SK-N-SH (cell line): ENCODE measurements at regions not wholly inside any gene's neighbourhood (a gene's known extent, or its start where the extent isn't known, plus 50 kb on each side); places are given as distances from the start of the nearest gene placed in this dataset.

Experiments used
- CTCF ChIA-PET: fragments of 300-600, 350-600 bp; formaldehyde crosslinking; extraction: SDS; loops from one replicate; lab custom pipeline; 2021; lab: Yijun Ruan, JAX
- POLR2A ChIA-PET: fragments of 350-600 bp; sonication (Branson Sonifier 250); formaldehyde crosslinking; extraction: SDS; loops from one replicate; lab custom pipeline; 2020; ENCODE audit warnings: antibody characterized with exemption, inconsistent platforms; lab: Yijun Ruan, JAX
- DNase-seq: peaks from one replicate; pipeline ENCODE4 v3.0.0; 2012
- H2AFZ ChIP-seq: fragments of 200-600 bp; sonication (generic); 2 replicates; pipeline ENCODE4 v1.8.1; 2016; ENCODE audit warnings: antibody characterized with exemption, mild to moderate bottlenecking, low read depth
- H3F3A ChIP-seq: fragments of 200-600 bp; sonication (generic); replicated peaks from 2 replicates; pipeline ENCODE3; 2016; ENCODE audit warnings: antibody characterized with exemption, mild to moderate bottlenecking; ENCODE audit not compliant: insufficient read depth
- H3K27ac ChIP-seq, 2 experiments: fragments of 200-500 bp in 1 of 2; fragments of 200-600 bp in 1 of 2; sonication (Bioruptor generic) in 1 of 2; sonication (generic), shearing (Covaris generic) in 1 of 2; 2 replicates each; pipeline versions ENCODE4 v1.5.1 to v1.6.1; 2014 to 2016; ENCODE audit warnings: low read depth in 2 of 2, inconsistent platforms in 1 of 2, low read length in 1 of 2, mild to moderate bottlenecking in 1 of 2, mixed read lengths in 1 of 2
- H3K27me3 ChIP-seq: fragments of 200-600 bp; sonication (generic), shearing (Covaris generic); 2 replicates; pipeline ENCODE4 v1.6.1; 2016; ENCODE audit warnings: mixed run types; ENCODE audit not compliant: insufficient read depth
- H3K36me3 ChIP-seq, 2 experiments: fragments of 200-500 bp in 1 of 2; fragments of 200-600 bp in 1 of 2; sonication (Bioruptor generic) in 1 of 2; sonication (generic) in 1 of 2; replicated peaks in 1 of 2; 2 replicates each; pipeline versions ENCODE3 to v1.5.1; 2014 to 2016; ENCODE audit warnings: low read length in 1 of 2, mild to moderate bottlenecking in 1 of 2; ENCODE audit not compliant: insufficient read depth in 2 of 2, control insufficient read depth in 1 of 2
- H3K4me1 ChIP-seq, 2 experiments: fragments of 200-500 bp in 1 of 2; fragments of 200-600 bp in 1 of 2; sonication (Bioruptor generic) in 1 of 2; sonication (generic), shearing (Covaris generic) in 1 of 2; 2 replicates each; pipeline versions ENCODE4 v1.5.1 to v1.6.1; 2014 to 2016; ENCODE audit warnings: low read depth in 1 of 2, low read length in 1 of 2, mixed run types in 1 of 2; ENCODE audit not compliant: insufficient read depth in 2 of 2, control insufficient read depth in 1 of 2
- H3K4me2 ChIP-seq: fragments of 200-600 bp; sonication (generic), shearing (Covaris generic); 2 replicates; pipeline ENCODE4 v1.6.1; 2017; ENCODE audit warnings: mixed run types
- H3K4me3 ChIP-seq, 2 experiments: fragments of 200-500 bp in 1 of 2; fragments of 200-600 bp in 1 of 2; sonication (Bioruptor generic) in 1 of 2; sonication (generic), shearing (Covaris generic) in 1 of 2; 2 replicates each; pipeline versions ENCODE4 v1.5.1 to v1.8.1; 2014 to 2016; ENCODE audit warnings: low read depth in 2 of 2, inconsistent platforms in 1 of 2, low read length in 1 of 2, mild to moderate bottlenecking in 1 of 2, mixed read lengths in 1 of 2, moderate library complexity in 1 of 2
- H3K79me2 ChIP-seq: fragments of 200-600 bp; sonication (generic); 2 replicates; pipeline ENCODE4 v1.8.1; 2017; ENCODE audit warnings: mild to moderate bottlenecking; ENCODE audit not compliant: insufficient read depth
- H3K9ac ChIP-seq: fragments of 200-600 bp; sonication (generic); 2 replicates; pipeline ENCODE4 v1.6.1; 2017; ENCODE audit warnings: mixed run types
- H3K9me2 ChIP-seq: fragments of 200-600 bp; sonication (generic); 2 replicates; pipeline ENCODE4 v1.6.1; 2017; ENCODE audit warnings: mixed run types
- H3K9me3 ChIP-seq: fragments of 200-600 bp; sonication (generic); 2 replicates; pipeline ENCODE4 v1.6.1; 2017; ENCODE audit warnings: mixed run types, mild to moderate bottlenecking, moderate library complexity
- H4K20me1 ChIP-seq: fragments of 200-600 bp; sonication (generic); 2 replicates; pipeline ENCODE4 v1.6.1; 2017; ENCODE audit warnings: mild to moderate bottlenecking, mixed run types; ENCODE audit not compliant: insufficient read depth
- EP300 ChIP-seq, 2 experiments: IDR thresholded peaks; 2 replicates each; pipeline versions ENCODE4 v1.4.0 to v1.6.1; 2012; ENCODE audit warnings: borderline replicate concordance in 1 of 2, low read depth in 1 of 2, low read length in 1 of 2
- FOSL2 ChIP-seq: IDR thresholded peaks from 2 replicates; pipeline ENCODE4 v1.4.0; 2012; ENCODE audit warnings: low read depth, mild to moderate bottlenecking, moderate library complexity, borderline replicate concordance
- FOXM1 ChIP-seq: IDR thresholded peaks from 2 replicates; pipeline ENCODE4 v1.4.0; 2012; ENCODE audit warnings: low read depth, mild to moderate bottlenecking
- GABPA ChIP-seq: IDR thresholded peaks from 2 replicates; pipeline ENCODE4 v1.4.0; 2012; ENCODE audit warnings: low read depth, mild to moderate bottlenecking
- IRF3 ChIP-seq: fragments of 150-350 bp; IDR thresholded peaks from 2 replicates; pipeline ENCODE4 v1.6.1; 2016; ENCODE audit warnings: mild to moderate bottlenecking, low read depth, low read length
- NFIC ChIP-seq: IDR thresholded peaks from 2 replicates; pipeline ENCODE4 v1.4.0; 2012; ENCODE audit warnings: borderline replicate concordance
- POLR2AphosphoS5 ChIP-seq: IDR thresholded peaks from 2 replicates; pipeline ENCODE4 v1.6.1; 2012; ENCODE audit warnings: low read depth, low read length
- RAD21 ChIP-seq: IDR thresholded peaks from 2 replicates; pipeline ENCODE4 v1.6.1; 2012; ENCODE audit warnings: mild to moderate bottlenecking, low read length
- RXRA ChIP-seq: IDR thresholded peaks from 2 replicates; pipeline ENCODE4 v1.4.0; 2012; ENCODE audit warnings: low read depth, mild to moderate bottlenecking, borderline replicate concordance
- SIN3A ChIP-seq: IDR thresholded peaks from 2 replicates; pipeline ENCODE4 v1.6.1; 2012; ENCODE audit warnings: low read depth, mild to moderate bottlenecking, low read length, moderate library complexity, borderline replicate concordance
- SMC3 ChIP-seq: IDR thresholded peaks from 2 replicates; pipeline ENCODE4 v1.6.1; 2012; ENCODE audit warnings: low read depth, low read length, improper control_type of control experiment
- TAF1 ChIP-seq: IDR thresholded peaks from 2 replicates; pipeline ENCODE4 v1.6.1; 2012; ENCODE audit warnings: low read depth, mild to moderate bottlenecking, low read length, moderate library complexity, borderline replicate concordance
- TEAD4 ChIP-seq: IDR thresholded peaks from 2 replicates; pipeline ENCODE4 v1.4.0; 2012; ENCODE audit warnings: mild to moderate bottlenecking, borderline replicate concordance; ENCODE audit not compliant: insufficient read depth
- YY1 ChIP-seq: IDR thresholded peaks from 2 replicates; pipeline ENCODE4 v1.4.0; 2012; ENCODE audit warnings: low read depth, mild to moderate bottlenecking
- ZBTB33 ChIP-seq: IDR thresholded peaks from 2 replicates; pipeline ENCODE4 v1.4.0; 2012; ENCODE audit warnings: low read depth, borderline replicate concordance
- WGBS: methylation state at CpG from one replicate; pipeline ENCODE4 v1.1.6; 2017; ENCODE audit warnings: low lambda C conversion rate; 5-methylcytosine and 5-hydroxymethylcytosine counted together

DNA sequence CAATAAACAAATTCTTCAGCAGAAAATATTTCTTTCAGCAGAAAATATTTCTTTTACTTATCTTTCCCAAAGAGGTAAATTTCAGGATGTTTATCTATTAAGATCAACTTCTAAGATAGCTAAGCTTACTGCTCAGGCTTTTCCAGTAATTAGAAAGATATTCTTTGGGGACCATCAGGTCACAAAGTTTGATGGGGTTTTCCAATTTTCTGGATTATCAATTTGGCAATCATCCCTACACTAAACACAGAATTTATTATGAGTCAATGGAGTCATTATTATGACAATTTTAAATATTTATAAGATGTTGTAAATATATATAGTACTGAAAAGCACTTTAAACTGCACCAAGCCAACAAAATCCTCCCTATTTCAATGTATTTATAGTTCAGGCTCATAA, 137.6 kb downstream of the AKAP11 start (continued):
- TF ChIP-seq IRF3 (no peak), FOXM1 (no peak)

GRCh38 chr13:42412812-42413483, 141.0 kb downstream of the AKAP11 start:
- DNase-seq, result no peak
- WGBS, result 49% methylated on average over 5 of the region's 5 CpGs
- Histone ChIP-seq H3K27me3 (no peaks in the 10 kb centered on the region; the same call in 1 of the 2 replicates), H3K4me1 (no peaks in the 10 kb centered on the region), H3K4me2 (no peak overlapping the region), H3K79me2 (no peaks in the 10 kb centered on the region), H3K9ac (no peak overlapping the region), H3K9me3 (no peaks in the 10 kb centered on the region), H3K27ac (no peak overlapping the region), H3K36me3 (no peaks in the 10 kb centered on the region), H3K9me2 (no peaks in the 10 kb centered on the region), H3F3A (no peaks in the 10 kb centered on the region), H3K4me3 (no peak overlapping the region), H2AFZ (no peak overlapping the region), H4K20me1 (no peaks in the 10 kb centered on the region)
- POLR2A ChIA-PET, result no interaction called here
- CTCF ChIA-PET, result no interaction called here
- no peak for TF ChIP-seq SIN3A
- TF ChIP-seq YY1, result no peak
- TF ChIP-seq NFIC, result no peak
- TF ChIP-seq TAF1, result no peak
- no peak for TF ChIP-seq SMC3
- TF ChIP-seq POLR2AphosphoS5, result no peak
- TF ChIP-seq EP300 (IDR thresholded peaks at IDR 0.05; ENCODE audit: borderline replicate concordance in 1 of 2, low read depth in 1 of 2, low read length in 1 of 2), result no peak
- TF ChIP-seq RAD21, result no peak
- TF ChIP-seq RXRA, result no peak
- TF ChIP-seq FOSL2, result no peak
- TF ChIP-seq TEAD4, result no peak
- TF ChIP-seq ZBTB33, result no peak
- no peak for TF ChIP-seq GABPA
